ENCODE measurements at regions not wholly inside any gene's neighbourhood (a gene's known extent, or its start where the extent isn't known, plus 50 kb on each side); places are given as distances from the start of the nearest gene placed in this dataset.
"Not testable (repeated sequence)": the region's sequence is repeated elsewhere in the genome, so short reads cannot be mapped to it uniquely, and the experiment has no call there.

DNA sequence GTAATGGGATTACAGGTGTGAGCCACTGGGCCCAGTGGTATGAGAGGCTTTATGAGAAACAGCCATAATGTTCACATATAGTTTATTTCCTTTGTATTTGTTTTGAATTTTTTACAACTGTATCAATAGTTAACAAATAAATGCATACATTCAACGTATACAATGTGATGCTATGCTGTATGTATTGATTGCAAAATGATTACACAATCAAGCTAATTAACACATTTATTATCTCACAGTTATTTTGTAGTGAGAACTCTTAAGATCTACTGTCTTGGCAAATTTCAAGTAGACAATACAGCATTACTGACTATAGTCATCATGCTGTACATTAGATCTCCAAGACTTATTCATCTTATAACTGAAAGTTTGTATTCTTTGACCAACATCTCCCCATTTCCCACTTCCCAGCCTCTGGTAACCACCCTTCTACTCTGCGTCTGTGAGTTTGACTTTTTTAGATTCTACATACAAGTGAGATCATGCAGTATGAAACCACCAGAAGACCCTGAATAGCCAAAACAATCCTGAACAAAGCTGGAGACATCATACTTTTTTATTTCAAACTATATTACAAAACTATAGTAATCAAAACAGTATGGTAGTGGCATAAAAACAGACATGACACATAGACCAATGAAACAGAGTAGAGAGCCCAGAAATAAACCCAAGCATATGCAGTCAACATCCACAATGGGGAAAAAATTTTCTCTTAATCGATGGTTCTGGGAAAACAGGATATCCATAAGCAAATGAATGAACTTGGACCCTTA is 157.2 kb upstream of the RREB1 start:
- DNase-seq (no peak), ATAC-seq (no peak)

DNA sequence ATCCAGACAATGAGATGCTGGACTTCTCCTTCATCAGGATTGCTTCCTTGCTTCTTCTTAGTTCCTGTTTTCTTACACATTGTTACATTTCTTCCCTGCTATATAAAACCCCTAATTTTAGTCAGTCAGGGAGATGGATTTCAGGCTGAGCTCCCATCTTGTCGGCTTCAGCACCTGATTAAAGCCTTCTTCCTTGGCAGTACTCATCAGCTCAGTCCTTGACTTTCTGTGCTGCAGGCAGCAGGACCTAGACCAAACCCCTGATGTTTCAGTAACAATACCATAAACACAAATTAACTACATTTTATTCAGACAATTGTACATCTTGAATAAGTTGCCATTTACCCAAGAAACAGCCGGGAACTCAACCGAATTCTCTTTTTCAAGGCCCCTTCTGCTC is 156.4 kb upstream of the RREB1 start:
- no peak for DNase-seq
- no peak for ATAC-seq

DNA sequence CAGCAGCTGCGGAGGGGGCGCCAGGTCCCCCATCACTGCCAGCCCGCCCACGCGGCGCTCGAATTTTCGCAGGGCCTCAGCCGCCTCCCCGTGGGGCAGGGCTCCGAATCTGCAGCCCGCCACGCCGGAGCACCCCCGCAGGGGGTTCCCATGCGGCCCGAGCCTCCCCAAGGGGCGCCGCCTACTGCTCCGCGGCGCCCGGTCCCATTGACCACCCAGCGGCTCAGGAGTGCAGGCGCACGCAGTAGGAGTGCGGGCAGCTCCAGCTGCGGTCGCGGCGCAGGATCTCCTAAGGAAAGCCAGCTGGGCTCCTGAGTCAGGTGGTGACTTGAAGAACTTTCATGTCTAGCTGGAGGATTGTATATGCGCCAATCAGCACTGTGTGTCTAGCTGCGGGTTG is 155.3 kb upstream of the RREB1 start:
- no peak for ATAC-seq
- DNase-seq: no peak

DNA sequence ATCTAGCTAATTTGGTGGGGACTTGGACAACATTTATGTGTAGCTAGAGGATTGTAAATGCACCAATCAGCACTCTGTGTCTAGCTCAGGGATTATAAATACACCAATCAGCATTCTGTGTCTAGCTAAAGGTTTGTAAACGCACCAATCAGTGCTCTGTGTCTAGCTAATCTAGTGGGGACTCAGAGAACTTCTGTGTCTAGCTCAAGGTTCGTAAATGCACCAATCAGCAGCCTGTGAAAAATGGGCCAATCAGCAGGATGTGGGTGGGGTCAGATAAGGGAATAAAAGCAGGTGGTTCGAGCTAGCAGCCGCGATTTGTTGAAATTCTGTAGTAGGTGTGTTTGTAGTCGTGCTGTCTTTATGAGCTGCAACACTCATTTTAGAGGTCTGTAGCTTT is 154.8 kb upstream of the RREB1 start:
- not testable (repeated sequence) for ATAC-seq

DNA sequence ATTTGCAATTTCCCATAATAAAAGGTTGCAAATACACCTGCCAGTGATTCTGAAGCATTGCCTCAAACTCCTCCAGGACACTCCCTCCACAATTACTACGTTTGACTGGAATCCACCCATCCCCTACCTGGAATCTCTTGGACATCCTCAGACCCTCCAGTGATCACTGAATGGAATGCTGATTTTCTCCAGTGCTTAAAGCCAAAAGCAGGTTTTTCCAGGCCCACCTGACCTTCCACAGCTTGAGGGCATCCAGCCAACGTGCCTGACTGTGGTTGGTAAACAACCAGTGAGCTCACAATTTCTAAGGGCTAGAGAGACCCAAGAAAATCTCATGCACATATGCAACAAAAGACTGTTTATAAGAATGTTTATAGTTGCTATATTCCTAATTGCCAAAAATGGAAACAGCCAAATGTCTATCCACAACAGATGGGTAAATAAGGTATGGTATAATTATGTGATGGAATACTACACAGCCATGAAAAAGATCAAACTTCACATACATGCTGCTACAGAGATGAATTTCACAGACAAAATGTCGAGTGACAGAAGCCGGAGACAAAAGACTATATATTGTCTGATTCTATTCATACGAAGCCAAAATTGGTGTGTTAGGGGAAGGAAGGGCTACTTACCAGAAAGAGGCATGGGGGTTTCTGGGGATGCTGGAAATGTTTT is 147.1 kb upstream of the RREB1 start:
- ATAC-seq: no peak
- DNase-seq: no peak

More for the DNA sequence above, 154.8 kb upstream of the RREB1 start:
- not testable (repeated sequence) for DNase-seq

DNA sequence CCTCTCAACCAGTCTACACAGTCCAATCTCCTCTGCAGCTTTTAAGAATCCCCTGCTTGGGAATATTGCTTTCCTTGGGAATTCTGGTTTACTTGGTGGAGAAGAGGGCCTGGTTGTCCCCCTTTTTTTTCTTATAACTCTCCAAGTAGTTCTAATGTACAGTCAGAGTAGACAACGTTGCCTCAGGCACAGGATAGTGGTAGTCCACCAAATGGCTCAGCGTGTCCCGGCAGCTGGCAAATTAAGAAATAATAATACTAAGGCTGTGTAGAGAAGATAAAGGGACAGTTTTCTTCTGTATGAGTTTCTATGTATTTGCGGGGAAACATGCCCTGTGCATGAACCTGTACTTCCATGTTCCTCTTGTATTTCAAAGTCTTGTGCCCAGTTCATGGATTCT is 145.7 kb upstream of the RREB1 start:
- no peak for ATAC-seq
- no peak for DNase-seq

DNA sequence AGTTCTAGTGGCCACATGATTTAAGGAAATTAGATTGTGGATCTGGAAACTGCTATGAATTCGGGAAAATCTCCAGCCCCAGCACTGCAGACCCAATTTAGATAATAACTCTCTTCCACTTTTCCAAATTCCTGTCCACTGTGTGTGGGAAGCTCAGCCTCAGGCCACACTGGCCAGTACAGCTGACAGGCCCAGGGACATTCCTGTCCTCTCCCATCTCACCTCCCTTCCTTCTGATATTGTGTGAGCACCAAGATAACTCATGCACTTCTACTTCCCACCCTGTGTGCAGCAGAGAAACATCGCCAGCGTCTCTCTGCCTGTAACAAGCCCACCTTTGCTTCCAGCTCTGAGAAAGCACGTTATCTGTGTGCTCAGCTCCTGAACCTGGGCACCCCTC is 145.1 kb upstream of the RREB1 start:
- ATAC-seq: no peak
- no peak for DNase-seq

DNA sequence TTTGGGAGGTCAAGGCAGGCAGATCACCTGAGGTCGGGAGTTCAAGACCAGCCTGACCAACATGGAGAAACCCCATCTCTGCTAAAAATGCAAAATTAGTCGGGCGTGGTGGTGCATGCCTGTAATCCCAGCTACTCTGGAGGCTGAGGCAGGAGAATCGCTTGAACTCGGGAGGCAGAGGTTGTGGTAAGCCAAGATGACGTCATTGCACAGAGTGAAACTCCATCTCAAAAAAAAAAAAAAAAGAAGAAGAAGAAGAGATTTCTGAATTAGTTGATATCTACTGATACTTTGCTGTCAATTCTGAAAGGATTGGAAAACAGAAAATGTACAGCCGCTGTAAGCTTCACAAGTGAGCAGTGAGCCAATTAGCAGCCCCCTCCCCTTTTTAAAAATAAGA is 144.4 kb upstream of the RREB1 start:
- not testable (repeated sequence) for ATAC-seq, DNase-seq

DNA sequence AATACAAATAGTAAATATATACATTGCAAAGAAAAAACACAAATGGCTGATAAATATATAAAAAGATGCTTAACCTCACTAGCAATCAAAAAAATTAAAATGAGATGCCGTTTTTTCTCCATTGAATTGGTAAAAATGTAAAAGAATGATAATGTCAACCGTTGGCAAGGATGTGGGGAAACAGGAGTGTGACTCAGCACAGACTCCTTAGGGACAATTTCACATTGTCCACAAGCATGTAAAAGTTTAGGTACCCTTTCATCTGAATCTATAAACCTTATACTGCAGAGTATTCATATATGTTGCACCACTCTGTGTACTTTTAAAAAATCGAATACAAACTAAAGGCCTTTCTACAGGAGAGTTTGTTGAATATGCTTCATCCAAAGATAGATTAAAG is 143.1 kb upstream of the RREB1 start:
- DNase-seq (no peak), ATAC-seq (no peak)

DNA sequence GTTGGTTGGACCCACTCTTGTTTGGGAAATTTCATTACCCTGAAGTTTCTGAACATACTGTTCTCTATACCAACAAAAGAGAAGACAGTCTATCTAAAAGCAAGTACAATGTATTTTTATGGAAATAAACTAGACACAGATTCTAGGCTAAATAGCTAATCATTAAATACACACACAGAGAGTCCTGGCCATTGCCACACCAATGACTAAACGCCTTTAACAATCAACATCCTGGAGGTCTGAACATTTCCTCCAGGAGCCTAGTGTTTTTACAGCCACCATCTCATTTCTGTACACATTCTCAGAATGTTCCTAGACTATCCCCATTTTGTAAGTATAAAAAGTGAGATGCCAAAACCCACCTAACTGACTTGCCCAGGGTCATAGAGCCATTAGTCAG is 141.6 kb upstream of the RREB1 start:
- ATAC-seq: no peak
- no peak for DNase-seq

DNA sequence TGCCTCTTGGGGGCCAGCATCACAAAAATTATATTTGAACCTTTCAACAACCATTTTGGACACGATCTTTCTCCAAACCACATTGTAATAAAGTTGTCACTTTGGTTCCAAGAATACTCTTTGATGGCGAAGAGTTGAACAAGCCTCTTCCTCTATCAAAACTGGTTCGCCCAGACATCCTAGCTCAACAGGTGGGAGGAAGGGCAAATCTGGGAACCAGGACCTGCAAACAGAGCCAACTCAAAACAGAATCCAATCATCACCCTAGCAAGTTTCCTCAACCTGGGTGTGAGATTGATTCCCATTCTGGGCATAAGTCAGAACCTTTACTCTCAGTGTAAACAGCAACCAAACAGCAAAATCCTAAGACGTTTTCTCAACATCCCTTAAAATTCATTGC is 141.2 kb upstream of the RREB1 start:
- DNase-seq (no peak), ATAC-seq (no peak)

DNA sequence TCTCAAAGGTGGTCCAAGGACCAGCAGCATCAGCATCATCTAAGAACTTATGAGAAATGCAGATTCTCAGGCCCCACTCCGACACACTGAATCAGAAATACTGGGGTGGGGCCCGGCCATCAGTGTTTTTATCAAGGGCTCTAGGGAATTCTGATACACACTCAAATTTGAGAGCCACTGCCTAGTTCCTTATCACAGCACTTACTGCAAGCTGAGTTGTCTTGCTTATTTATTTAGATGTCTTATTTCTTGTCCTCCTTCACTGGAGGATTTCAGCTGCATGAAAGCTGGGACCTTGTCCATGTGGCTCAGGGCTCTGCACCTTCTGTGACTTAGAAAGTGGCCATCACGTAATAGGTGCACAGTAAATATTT is 139.4 kb upstream of the RREB1 start:
- DNase-seq (no peak), ATAC-seq (no peak)

DNA sequence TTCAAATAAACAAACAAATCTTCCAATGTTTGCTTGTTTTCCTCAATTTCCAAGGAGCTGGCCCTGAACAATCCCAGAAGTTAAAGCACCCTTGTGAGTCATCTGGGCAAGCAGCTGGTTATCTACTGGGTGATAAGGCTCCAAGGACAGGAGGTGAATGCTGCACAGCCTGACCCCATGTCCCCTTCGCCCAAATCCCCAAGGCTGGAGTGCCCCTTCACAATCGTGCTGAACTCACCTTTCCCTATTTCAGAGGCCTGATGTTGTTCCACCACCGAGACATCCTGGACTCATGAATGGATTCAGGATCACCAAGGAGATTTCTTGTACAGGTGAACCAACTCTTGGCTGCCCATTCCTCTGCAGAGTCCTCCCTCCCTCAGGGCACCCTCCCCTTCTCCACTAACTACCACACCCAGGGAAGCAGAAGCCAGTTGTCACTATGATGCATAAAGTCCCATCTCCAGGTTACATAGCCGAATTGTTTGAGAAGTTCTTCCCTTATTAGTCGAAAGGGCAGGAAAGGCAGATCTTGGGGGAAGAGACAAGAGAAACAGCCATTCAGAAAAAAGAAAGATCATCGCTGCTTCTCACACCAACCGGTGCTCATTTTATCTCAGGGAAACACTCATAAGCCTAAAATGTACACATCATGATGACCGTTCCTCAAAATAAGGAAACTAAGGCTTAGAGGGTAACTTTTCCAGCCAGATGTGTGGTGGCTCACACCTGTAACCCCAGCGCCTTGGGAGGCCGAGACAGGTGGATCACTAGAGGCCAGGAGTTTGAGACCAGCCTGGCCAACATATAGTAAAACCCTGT is 138.8 kb upstream of the RREB1 start:
- no peak for ATAC-seq
- DNase-seq: no peak

DNA sequence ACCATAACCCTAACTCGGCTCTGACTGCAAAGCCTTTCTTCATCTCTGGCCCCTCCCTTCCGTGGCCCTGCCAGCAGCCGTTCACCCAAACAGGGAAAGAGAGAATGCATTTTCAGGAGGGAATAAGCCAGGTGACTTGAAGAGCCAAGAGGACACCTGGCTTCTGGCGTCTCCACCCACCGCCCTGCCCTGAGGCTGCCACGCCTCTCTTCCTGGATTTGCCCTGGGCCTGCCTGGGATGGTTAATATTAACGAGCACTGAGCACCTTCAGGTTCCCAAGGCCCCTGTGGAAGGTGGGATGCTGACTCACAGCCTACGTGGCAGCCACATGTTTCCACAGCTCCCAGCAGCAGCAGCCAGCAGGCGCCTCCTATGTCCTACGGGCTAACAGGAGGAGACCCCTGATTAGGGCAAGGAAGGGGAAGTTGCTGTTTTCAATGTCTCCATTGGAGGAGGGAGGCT is 138.0 kb upstream of the RREB1 start:
- no peak for ATAC-seq
- DNase-seq: no peak

DNA sequence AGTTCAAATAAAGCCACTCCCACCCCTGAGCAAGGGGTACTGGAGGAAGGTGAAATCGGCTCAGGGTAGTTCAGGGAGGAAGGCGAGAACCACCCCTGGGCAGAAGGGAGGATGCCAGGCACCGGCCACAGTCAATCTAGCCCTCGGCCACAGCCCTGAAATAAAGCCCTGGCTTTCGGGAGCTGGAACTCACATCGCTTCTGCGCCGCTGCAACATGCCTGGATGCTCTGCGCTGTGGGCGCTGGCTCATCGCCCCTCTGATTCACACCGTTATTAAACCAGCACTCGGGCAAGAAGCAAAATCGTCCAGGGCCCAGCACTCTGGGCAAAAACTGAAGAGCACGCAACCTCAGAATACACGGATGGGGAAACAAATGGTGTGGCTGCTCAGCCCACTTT is 136.9 kb upstream of the RREB1 start:
- DNase-seq: no peak
- no peak for ATAC-seq

DNA sequence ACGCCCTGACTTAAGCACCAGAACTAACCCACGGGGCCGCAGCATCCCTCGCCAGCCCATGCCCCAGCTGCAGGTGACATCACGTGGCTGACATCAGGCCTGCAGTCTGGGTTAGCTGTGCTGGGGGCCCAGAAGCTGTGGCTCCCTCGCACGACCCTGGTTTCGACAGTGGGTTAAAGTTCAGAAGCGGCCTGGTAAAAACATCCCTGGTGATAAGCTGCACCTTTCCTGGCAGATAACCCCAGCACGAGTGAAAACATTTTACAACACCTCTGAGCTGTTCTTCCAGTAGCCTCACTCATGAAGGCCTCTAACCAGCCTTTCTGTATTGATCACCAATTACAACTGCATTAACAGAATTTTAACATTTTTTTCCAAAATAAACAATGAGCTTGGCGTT is 136.4 kb upstream of the RREB1 start:
- ATAC-seq (no peak), DNase-seq (no peak)

DNA sequence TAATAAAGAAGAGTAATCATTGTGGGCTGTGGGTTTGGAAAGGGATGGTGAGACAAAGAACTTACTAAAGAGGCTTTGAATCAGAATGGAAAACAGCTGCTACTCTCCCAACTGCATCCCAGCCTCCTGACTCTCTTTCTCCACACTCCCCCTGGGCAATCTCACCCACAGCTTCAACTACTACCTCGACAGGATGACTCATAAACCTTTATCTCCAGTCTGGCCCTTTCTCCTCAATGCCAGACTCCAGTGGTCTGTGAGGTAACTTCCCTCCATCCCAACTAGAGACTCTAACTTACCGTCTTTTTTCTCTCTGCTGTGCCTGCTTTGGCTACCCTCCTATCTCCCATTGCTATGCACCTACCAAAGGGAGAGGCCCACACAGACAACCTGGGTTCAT is 135.3 kb upstream of the RREB1 start:
- no peak for ATAC-seq
- DNase-seq: no peak

DNA sequence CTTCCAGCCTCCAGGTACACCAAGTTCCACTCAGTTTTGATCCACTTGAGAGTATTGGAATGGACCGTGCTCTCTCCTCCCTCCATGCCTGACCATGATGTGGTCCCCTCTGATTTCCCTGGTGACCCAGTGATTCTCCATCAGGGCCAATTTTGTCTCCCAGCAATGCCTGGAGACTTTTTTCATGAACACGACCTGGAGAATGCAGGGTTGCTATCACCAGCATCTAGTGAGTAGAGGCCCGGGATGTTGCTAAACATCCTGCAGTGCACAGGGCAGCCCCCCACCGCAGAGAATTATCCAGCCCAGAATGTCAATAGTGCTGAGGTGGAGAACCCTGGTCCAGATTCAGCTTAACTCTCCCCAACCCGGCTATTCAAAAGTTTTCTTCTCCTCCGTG is 134.0 kb upstream of the RREB1 start:
- ATAC-seq: no peak
- DNase-seq: no peak

DNA sequence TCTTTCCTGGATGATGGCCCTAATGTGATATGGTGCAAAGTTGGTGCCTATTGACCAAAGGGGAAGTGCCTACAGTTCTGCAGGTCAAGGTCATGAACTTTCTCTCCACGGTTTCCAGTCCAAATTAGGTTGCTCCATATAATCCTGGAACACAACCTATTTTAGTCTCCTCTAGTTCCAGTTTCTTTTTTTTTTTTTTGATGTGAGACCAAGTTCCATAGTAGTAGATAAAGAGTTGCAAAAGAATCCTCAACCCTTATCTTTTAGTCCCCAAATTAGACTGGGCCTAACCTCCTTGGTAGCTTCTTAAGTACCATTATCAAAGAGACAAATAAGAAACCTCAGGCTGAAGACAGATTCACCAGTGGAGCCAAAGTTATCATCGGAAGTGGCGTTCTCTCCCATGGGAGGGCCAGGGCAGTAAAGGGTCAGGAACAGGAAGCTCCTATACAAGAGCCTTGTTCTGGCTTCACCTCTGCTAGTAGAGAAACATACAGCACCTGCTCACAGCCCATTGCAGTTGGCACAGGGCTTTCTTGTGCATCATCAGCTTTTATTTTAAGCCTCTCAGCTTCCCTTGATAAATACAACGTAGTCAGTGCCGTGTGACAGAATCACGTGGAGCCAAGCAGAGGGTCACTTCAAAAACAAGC is 132.2 kb upstream of the RREB1 start:
- DNase-seq (no peak), ATAC-seq (no peak)

DNA sequence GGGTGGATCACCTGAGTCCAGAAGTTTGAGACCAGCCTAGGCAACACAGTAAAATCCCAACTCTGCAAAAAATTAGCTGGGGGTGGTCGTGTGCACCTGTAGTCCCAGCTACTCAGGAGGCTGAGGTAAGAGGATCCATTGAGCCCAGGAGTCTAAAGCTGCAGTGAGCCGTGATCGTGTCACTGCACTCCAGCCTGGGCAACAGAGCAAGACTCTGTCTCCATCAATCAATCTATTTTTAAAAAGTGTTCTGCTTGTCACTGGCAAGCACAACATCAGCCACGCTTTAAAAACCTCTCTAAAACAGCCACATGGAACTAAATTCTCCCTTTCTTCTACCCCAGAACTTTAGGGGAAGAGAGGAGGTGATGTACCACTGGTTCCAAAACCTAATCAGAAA is 131.6 kb upstream of the RREB1 start:
- no peak for ATAC-seq

DNA sequence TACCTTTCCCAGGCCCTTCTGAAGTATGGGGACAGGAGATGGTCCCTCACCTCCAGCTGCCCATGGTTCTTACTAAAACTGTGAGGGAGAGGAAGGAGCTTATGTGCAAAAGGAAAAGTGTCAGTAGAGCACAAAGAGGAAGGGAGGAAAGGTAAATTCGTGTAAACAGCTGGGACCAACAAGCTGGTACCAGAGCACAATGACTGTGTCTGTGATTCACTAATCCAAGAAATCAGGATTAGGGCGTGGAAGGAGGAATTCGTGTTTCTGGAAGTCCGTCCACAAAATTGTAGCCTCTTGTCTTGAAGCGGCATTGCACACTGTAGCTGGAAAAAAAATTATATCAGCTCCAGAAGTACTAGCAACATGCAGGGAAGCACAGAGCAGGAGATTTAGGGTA is 129.0 kb upstream of the RREB1 start:
- ATAC-seq (no peak), DNase-seq (no peak)

More for the DNA sequence above, 131.6 kb upstream of the RREB1 start:
- DNase-seq: no peak

DNA sequence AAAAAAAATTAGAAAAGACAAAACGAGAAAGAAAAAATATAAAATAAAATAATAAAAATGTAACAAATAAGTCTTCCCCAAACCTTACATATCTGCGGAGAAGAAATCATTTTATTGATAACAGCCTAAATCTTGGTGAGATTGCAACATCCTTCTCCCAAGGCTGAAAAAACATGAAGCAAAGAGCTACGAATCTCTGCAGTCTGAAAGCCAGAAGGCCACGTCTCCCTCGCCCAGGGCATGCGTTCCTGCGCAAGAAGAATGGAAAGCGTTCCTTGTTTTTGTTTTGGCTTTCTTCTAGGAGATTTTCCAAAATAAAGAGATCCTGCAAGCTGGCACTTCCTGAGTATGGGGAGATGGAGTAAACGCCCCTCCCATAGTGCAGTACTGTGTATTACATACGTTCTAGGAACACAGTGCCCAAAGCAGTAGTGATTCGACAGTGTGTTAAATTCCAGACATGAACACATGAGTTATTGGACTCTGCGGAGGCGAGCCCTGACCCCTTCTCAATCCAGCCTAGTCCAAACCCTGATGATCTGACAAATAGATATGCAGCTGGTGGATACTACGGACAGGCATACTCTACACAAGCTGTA is 126.7 kb upstream of the RREB1 start:
- ATAC-seq: no peak
- DNase-seq: no peak
